Nephron progenitor cell (in vitro differentiated cells): ENCODE measurements at regions not wholly inside any gene's neighbourhood (a gene's known extent, or its start where the extent isn't known, plus 50 kb on each side); places are given as distances from the start of the nearest gene placed in this dataset.

Experiments used
- DNase-seq: peaks from one replicate; pipeline ENCODE4 v3.0.0; 2021
- H3K27ac Mint-ChIP-seq: 2 replicates; pipeline ENCODE4 v1.8.0; 2021; ENCODE audit warnings: mild to moderate bottlenecking, moderate library complexity, mixed read lengths
- H3K27me3 Mint-ChIP-seq: 2 replicates; pipeline ENCODE4 v1.8.0; 2021; ENCODE audit warnings: mild to moderate bottlenecking, low read depth, mixed read lengths; ENCODE audit not compliant: poor library complexity
- H3K36me3 Mint-ChIP-seq: 2 replicates; pipeline ENCODE4 v1.8.0; 2021; ENCODE audit warnings: low read depth, mixed read lengths
- H3K4me1 Mint-ChIP-seq: 2 replicates; pipeline ENCODE4 v1.8.0; 2021; ENCODE audit warnings: mixed read lengths
- H3K4me3 Mint-ChIP-seq: 2 replicates; pipeline ENCODE4 v1.8.0; 2021; ENCODE audit warnings: mild to moderate bottlenecking, moderate library complexity, mixed read lengths
- H3K9me3 Mint-ChIP-seq: 2 replicates; pipeline ENCODE4 v1.8.0; 2021; ENCODE audit warnings: mild to moderate bottlenecking, moderate library complexity, mixed read lengths
- CTCF ChIP-seq: fragments of 200-600 bp; sonication (generic); IDR thresholded peaks from 2 replicates; pipeline ENCODE4 v1.5.0; 2021; ENCODE audit warnings: antibody characterized with exemption

DNA sequence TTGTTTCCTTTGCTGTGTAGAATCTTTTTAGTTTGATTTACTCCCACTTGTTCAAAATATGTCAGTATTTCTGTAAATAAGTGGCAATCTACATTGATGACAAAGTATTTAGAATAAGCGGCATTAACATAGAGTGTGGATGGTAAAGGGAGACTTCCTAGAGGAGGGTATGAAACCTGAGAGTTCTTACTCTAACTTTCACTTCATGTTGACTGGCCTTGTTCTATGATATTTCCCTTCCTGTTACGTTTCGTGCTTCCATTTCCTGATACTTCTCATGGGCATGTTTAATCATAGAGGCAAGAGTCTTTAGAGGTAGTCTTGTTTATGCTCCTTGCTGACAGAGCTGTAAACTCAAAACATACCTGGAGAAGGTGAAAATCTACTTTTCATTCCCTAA is 408.9 kb downstream of the GLUD2 start:
- TF ChIP-seq CTCF, result no peak
- Mint-ChIP-seq H3K9me3 (peaks cover 17% of the 10 kb centered on the region), H3K27me3 (peaks cover 4% of the 10 kb centered on the region), H3K4me1 (no peaks in the 10 kb centered on the region), H3K4me3 (no peak overlapping the region), H3K27ac (no peak overlapping the region), H3K36me3 (no peaks in the 10 kb centered on the region)
- DNase-seq, result no peak

- H3K36me3 Mint-ChIP-seq, result no peaks in the 10 kb centered on the region
- DNase-seq, result no peak
- no peak overlapping the region for H3K4me3 Mint-ChIP-seq
- TF ChIP-seq CTCF, result no peak
- no peaks in the 10 kb centered on the region for H3K4me1 Mint-ChIP-seq
- no peak overlapping the region for H3K27ac Mint-ChIP-seq
- peaks cover 23% of the 10 kb centered on the region for H3K9me3 Mint-ChIP-seq
- peaks cover 4% of the 10 kb centered on the region for H3K27me3 Mint-ChIP-seq
Observed at GRCh38 chrX:121457096-121457495, 409.7 kb downstream of the GLUD2 start.

- Mint-ChIP-seq H3K27me3 (no peaks in the 10 kb centered on the region), H3K36me3 (peaks cover 5% of the 10 kb centered on the region), H3K4me1 (no peaks in the 10 kb centered on the region), H3K27ac (no peak overlapping the region), H3K4me3 (no peak overlapping the region), H3K9me3 (peaks cover 34% of the 10 kb centered on the region)
- DNase-seq, result no peak
- TF ChIP-seq CTCF, result no peak
Observed at GRCh38 chrX:121479406-121479805, 432.0 kb downstream of the GLUD2 start.

GRCh38 chrX:121496966-121497365 is 449.6 kb downstream of the GLUD2 start:
- Mint-ChIP-seq H3K27me3 (no peaks in the 10 kb centered on the region), H3K36me3 (no peaks in the 10 kb centered on the region), H3K4me1 (no peaks in the 10 kb centered on the region), H3K27ac (no peak overlapping the region), H3K4me3 (no peak overlapping the region), H3K9me3 (peaks cover 10% of the 10 kb centered on the region)
- no peak for TF ChIP-seq CTCF
- no peak for DNase-seq

GRCh38 chrX:121504153-121504552 is 456.7 kb downstream of the GLUD2 start:
- H3K27ac Mint-ChIP-seq, result no peak overlapping the region
- TF ChIP-seq CTCF, result no peak
- no peaks in the 10 kb centered on the region for H3K36me3 Mint-ChIP-seq
- H3K4me1 Mint-ChIP-seq, result no peaks in the 10 kb centered on the region
- H3K4me3 Mint-ChIP-seq, result no peak overlapping the region
- no peaks in the 10 kb centered on the region for H3K27me3 Mint-ChIP-seq
- no peaks in the 10 kb centered on the region for H3K9me3 Mint-ChIP-seq
- no peak for DNase-seq

DNA sequence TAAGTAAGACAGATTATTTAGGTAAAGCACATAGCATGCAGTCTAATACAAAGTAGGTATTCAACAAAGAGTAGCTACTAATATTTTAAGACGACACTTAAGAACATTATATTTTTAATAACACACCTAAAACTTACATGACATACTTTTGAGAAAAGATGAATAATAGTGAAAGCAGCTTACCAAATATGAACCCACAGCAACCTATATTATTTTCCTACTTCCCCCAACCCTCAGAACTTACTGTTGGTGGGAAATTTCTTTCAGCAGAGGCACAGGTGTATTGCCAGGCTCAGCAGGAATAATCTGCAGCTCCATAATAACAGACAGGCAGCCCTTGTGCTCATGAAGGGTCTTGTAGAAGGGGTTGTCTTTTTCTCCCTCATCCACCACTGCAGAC is 498.9 kb downstream of the GLUD2 start:
- H3K27ac Mint-ChIP-seq, result no peak overlapping the region
- peaks cover 47% of the 10 kb centered on the region for H3K9me3 Mint-ChIP-seq
- DNase-seq, result no peak
- TF ChIP-seq CTCF, result no peak
- no peaks in the 10 kb centered on the region for H3K27me3 Mint-ChIP-seq
- no peak overlapping the region for H3K4me3 Mint-ChIP-seq
- H3K36me3 Mint-ChIP-seq, result no peaks in the 10 kb centered on the region
- no peaks in the 10 kb centered on the region for H3K4me1 Mint-ChIP-seq
